Fibroblast of villous mesenchyme (primary cell): ENCODE measurements at regions not wholly inside any gene's neighbourhood (a gene's known extent, or its start where the extent isn't known, plus 50 kb on each side); places are given as distances from the start of the nearest gene placed in this dataset.

Experiments
- DNase-seq: peaks from one replicate; pipeline ENCODE4 v3.0.0-alpha.2; 2010; ENCODE audit warnings: low read depth
- H3K4me3 ChIP-seq: 2 replicates; pipeline ENCODE4 v1.5.1; 2011; ENCODE audit warnings: low read depth, mild to moderate bottlenecking, low read length
- TF ChIP-seq, protein P1 (sequence below): IDR thresholded peaks from 2 replicates; pipeline ENCODE4 v1.5.1; 2012; ENCODE audit warnings: low read depth, mild to moderate bottlenecking, low read length; ENCODE audit not compliant: insufficient read depth

GRCh38 chr13:109647053-109647452, 139.3 kb downstream of the IRS2 start:
- DNase-seq, result peak; percentile 79
- no peak overlapping the region for H3K4me3 ChIP-seq
- TF ChIP-seq, protein P1, sequence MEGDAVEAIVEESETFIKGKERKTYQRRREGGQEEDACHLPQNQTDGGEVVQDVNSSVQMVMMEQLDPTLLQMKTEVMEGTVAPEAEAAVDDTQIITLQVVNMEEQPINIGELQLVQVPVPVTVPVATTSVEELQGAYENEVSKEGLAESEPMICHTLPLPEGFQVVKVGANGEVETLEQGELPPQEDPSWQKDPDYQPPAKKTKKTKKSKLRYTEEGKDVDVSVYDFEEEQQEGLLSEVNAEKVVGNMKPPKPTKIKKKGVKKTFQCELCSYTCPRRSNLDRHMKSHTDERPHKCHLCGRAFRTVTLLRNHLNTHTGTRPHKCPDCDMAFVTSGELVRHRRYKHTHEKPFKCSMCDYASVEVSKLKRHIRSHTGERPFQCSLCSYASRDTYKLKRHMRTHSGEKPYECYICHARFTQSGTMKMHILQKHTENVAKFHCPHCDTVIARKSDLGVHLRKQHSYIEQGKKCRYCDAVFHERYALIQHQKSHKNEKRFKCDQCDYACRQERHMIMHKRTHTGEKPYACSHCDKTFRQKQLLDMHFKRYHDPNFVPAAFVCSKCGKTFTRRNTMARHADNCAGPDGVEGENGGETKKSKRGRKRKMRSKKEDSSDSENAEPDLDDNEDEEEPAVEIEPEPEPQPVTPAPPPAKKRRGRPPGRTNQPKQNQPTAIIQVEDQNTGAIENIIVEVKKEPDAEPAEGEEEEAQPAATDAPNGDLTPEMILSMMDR, result no peak

GRCh38 chr13:109646423-109646822, 140.0 kb downstream of the IRS2 start:
- DNase-seq, result no peak
- no peak overlapping the region for H3K4me3 ChIP-seq
- TF ChIP-seq, protein P1, result no peak

- TF ChIP-seq, protein P1, result no peak
- DNase-seq, result no peak
- no peak overlapping the region for H3K4me3 ChIP-seq
These were observed 140.6 kb downstream of the IRS2 start for GRCh38 chr13:109645831-109646230.

GRCh38 chr13:109644956-109645355, 141.4 kb downstream of the IRS2 start:
- DNase-seq, result no peak
- TF ChIP-seq, protein P1, result no peak

GRCh38 chr13:109644069-109644750, 142.2 kb downstream of the IRS2 start:
- no peak overlapping the region for H3K4me3 ChIP-seq
- TF ChIP-seq, protein P1, result no peak
- no peak for DNase-seq

More at GRCh38 chr13:109644956-109645355, 141.4 kb downstream of the IRS2 start:
- H3K4me3 ChIP-seq, result no peak overlapping the region

GRCh38 chr13:109642358-109642757, 144.0 kb downstream of the IRS2 start:
- H3K4me3 ChIP-seq, result no peak overlapping the region
- TF ChIP-seq, protein P1, result no peak

GRCh38 chr13:109636736-109637135, 149.6 kb downstream of the IRS2 start:
- no peak for DNase-seq
- TF ChIP-seq, protein P1, result no peak
- H3K4me3 ChIP-seq, result no peak overlapping the region

More at GRCh38 chr13:109642358-109642757, 144.0 kb downstream of the IRS2 start:
- no peak for DNase-seq
